ENCODE measurements at regions not wholly inside any gene's neighbourhood (a gene's known extent, or its start where the extent isn't known, plus 50 kb on each side); places are given as distances from the start of the nearest gene placed in this dataset.

DNA sequence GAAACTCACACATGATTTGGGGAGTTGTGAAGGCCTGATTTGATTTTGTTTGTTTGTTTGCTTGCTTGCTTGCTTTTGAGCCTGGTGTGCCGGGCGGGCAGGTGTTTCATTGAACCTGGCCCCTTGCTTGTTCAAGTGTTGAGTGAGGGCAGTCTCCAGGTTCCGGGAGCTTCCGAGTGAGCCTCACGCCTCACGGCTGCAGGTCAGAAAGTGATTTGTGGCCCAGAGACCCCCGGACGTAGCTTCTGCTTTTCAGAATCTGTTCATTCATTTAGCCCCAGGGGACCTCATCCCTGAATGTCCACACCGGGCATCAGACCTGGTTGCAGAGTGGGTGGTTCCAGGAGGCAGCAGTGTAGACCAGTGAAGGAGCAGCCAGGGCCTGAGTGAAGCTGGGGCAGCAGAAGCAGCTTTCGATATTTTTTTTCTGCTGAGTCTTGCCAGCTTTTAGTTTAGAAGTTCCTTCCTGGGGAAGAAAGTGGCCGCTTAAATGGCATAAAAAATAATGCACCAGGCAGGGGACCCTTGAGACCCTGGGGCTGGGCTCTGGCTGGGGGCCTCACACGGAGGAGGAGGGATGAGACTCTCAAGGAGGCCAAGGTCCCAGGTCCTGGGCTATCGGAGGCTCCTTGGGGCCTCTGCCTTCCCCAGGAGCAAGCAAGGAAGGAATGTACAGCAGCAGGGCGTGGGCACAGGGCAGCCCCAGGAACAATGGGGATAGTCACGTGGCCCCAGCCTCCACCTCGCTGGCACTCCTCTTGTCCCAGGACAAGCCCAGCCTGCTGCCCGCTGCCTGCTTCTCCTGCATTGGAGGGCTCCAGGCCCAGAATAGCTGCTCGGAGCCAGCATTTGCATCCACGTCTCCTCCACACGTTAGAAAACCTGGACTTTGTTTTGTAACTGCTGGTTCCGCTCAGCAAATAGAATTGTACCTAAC is 89.2 kb upstream of the BHLHE23 start:
- WGBS (ENCODE audit: insufficient coverage, low coverage, missing lambda C conversion rate), result 2% methylated on average over 19 of the region's 21 CpGs
- no peak for TF ChIP-seq PTTG1 (tag; IDR thresholded peaks at IDR 0.05; ENCODE audit: low read depth)
- TF ChIP-seq ZBTB1 (CRISPR knock-in tag; IDR thresholded peaks at IDR 0.05; ENCODE audit: borderline replicate concordance, low read depth), result no peak
- no peak for TF ChIP-seq ZNF232 (CRISPR knock-in tag; IDR thresholded peaks at IDR 0.05)
- TF ChIP-seq PTBP1 (IDR thresholded peaks at IDR 0.05; ENCODE audit: low read depth, low read length), result no peak
- no peak for TF ChIP-seq NBN (IDR thresholded peaks at IDR 0.05; ENCODE audit: low read depth)
- TF ChIP-seq, protein P1, sequence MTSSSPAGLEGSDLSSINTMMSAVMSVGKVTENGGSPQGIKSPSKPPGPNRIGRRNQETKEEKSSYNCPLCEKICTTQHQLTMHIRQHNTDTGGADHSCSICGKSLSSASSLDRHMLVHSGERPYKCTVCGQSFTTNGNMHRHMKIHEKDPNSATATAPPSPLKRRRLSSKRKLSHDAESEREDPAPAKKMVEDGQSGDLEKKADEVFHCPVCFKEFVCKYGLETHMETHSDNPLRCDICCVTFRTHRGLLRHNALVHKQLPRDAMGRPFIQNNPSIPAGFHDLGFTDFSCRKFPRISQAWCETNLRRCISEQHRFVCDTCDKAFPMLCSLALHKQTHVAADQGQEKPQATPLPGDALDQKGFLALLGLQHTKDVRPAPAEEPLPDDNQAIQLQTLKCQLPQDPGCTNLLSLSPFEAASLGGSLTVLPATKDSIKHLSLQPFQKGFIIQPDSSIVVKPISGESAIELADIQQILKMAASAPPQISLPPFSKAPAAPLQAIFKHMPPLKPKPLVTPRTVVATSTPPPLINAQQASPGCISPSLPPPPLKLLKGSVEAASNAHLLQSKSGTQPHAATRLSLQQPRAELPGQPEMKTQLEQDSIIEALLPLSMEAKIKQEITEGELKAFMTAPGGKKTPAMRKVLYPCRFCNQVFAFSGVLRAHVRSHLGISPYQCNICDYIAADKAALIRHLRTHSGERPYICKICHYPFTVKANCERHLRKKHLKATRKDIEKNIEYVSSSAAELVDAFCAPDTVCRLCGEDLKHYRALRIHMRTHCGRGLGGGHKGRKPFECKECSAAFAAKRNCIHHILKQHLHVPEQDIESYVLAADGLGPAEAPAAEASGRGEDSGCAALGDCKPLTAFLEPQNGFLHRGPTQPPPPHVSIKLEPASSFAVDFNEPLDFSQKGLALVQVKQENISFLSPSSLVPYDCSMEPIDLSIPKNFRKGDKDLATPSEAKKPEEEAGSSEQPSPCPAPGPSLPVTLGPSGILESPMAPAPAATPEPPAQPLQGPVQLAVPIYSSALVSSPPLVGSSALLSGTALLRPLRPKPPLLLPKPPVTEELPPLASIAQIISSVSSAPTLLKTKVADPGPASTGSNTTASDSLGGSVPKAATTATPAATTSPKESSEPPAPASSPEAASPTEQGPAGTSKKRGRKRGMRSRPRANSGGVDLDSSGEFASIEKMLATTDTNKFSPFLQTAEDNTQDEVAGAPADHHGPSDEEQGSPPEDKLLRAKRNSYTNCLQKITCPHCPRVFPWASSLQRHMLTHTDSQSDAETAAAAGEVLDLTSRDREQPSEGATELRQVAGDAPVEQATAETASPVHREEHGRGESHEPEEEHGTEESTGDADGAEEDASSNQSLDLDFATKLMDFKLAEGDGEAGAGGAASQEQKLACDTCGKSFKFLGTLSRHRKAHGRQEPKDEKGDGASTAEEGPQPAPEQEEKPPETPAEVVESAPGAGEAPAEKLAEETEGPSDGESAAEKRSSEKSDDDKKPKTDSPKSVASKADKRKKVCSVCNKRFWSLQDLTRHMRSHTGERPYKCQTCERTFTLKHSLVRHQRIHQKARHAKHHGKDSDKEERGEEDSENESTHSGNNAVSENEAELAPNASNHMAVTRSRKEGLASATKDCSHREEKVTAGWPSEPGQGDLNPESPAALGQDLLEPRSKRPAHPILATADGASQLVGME (CRISPR knock-in tag; IDR thresholded peaks at IDR 0.05), result no peak
- no peak for TF ChIP-seq MXI1 (IDR thresholded peaks at IDR 0.05; ENCODE audit: low read depth, low read length)
- TF ChIP-seq, protein P2, sequence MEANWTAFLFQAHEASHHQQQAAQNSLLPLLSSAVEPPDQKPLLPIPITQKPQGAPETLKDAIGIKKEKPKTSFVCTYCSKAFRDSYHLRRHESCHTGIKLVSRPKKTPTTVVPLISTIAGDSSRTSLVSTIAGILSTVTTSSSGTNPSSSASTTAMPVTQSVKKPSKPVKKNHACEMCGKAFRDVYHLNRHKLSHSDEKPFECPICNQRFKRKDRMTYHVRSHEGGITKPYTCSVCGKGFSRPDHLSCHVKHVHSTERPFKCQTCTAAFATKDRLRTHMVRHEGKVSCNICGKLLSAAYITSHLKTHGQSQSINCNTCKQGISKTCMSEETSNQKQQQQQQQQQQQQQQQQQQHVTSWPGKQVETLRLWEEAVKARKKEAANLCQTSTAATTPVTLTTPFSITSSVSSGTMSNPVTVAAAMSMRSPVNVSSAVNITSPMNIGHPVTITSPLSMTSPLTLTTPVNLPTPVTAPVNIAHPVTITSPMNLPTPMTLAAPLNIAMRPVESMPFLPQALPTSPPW (CRISPR knock-in tag; IDR thresholded peaks at IDR 0.05), result no peak
- TF ChIP-seq, protein P3, sequence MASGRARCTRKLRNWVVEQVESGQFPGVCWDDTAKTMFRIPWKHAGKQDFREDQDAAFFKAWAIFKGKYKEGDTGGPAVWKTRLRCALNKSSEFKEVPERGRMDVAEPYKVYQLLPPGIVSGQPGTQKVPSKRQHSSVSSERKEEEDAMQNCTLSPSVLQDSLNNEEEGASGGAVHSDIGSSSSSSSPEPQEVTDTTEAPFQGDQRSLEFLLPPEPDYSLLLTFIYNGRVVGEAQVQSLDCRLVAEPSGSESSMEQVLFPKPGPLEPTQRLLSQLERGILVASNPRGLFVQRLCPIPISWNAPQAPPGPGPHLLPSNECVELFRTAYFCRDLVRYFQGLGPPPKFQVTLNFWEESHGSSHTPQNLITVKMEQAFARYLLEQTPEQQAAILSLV (tag; IDR thresholded peaks at IDR 0.05), result no peak
- no peak for TF ChIP-seq EP400 (IDR thresholded peaks at IDR 0.05)
- no peak for TF ChIP-seq IFI16 (CRISPR knock-in tag; IDR thresholded peaks at IDR 0.05)
- no peak for TF ChIP-seq CC2D1A (IDR thresholded peaks at IDR 0.05)
- TF ChIP-seq POLR2H (tag; IDR thresholded peaks at IDR 0.05; ENCODE audit: low read depth), result no peak
- TF ChIP-seq, protein P4, sequence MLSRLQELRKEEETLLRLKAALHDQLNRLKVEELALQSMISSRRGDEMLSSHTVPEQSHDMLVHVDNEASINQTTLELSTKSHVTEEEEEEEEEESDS (CRISPR knock-in tag; IDR thresholded peaks at IDR 0.05), result no peak

More for the DNA sequence above, 89.2 kb upstream of the BHLHE23 start:
- intact Hi-C loops (cut with micrococcal nuclease) (no loop called here), in situ Hi-C loops (cut with MboI) (no loop called here)
- no peaks in the 10 kb centered on the region; the same call in 1 of the 2 replicates for H4K20me1 ChIP-seq (replicated peaks; ENCODE audit: control insufficient read depth, insufficient read depth, low read length)
- POLR2A ChIA-PET, result no interaction called here
- H2AFZ ChIP-seq (ENCODE audit: low read depth, low read length), result no peak overlapping the region
- no peak for DNase-seq (ENCODE audit: extremely low read depth in 1 of 4, low spot score in 3 of 4)
- no peaks in the 10 kb centered on the region for H3K9me3 ChIP-seq (replicated peaks; ENCODE audit: control insufficient read depth, insufficient read depth, low read depth, low read length)
- no peak overlapping the region for H3K27ac ChIP-seq (ENCODE audit: extremely low read depth, low read depth, low read length)
- H3K36me3 ChIP-seq (ENCODE audit: control insufficient read depth, insufficient read depth, low read length), result no peaks in the 10 kb centered on the region
- H3K4me3 ChIP-seq, result no peak overlapping the region
- no peak overlapping the region for H3K9ac ChIP-seq (ENCODE audit: insufficient read depth in 1 of 2, low read depth in 2 of 2, low read length in 2 of 2)
- no peak for FAIRE-seq
- BruUV-seq (replicated peaks), result no TSS peak
- H3K4me1 ChIP-seq (replicated peaks in 1 of 2; ENCODE audit: control insufficient read depth in 2 of 2, insufficient read depth in 2 of 2, low read length in 2 of 2), result peaks cover 0 to 9% of the 10 kb centered on the region in 2 experiments; a peak in 1 of 5 replicates
- CTCF ChIA-PET (ENCODE audit: low intra/inter-chr PET ratio), result no interaction called here
- no peak overlapping the region for H3K4me2 ChIP-seq (ENCODE audit: insufficient read depth, low read length)
- H3K9me1 ChIP-seq (ENCODE audit: control insufficient read depth, insufficient read depth, low read length), result no peaks in the 10 kb centered on the region
- ATAC-seq, result no peak
- peaks cover 36 to 58% of the 10 kb centered on the region in 2 experiments for H3K27me3 ChIP-seq (ENCODE audit: control insufficient read depth in 2 of 2, insufficient read depth in 2 of 2, low read length in 2 of 2)
- H3K79me2 ChIP-seq (ENCODE audit: control insufficient read depth, insufficient read depth, low read length), result no peaks in the 10 kb centered on the region

Data from K562 (cell line).